ENCODE measurements at regions not wholly inside any gene's neighbourhood (a gene's known extent, or its start where the extent isn't known, plus 50 kb on each side); places are given as distances from the start of the nearest gene placed in this dataset.

DNA sequence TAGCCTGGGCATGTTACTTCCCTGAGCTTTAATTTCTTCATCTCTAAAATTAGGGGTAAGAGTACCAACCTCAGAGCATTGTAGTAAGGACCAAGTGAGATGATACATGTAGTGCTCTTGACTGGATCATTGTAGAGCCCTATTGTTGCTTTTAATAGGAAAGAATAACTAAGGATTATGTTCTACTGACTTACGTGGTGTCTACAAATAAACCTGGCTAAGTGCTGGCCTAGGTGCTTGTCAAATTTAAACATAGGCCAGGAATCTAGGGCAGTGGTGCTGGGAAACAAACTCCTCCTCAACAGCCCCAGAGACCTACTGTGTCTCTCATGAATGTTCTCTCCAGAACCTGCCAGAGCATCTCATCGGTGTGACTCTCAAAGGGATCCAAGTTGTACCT lies 69.4 kb downstream of the ABCC12 start:
- no peak overlapping the region for H3K4me3 Mint-ChIP-seq
- H3K27ac Mint-ChIP-seq (ENCODE audit: unreplicated experiment), result no peak overlapping the region

DNA sequence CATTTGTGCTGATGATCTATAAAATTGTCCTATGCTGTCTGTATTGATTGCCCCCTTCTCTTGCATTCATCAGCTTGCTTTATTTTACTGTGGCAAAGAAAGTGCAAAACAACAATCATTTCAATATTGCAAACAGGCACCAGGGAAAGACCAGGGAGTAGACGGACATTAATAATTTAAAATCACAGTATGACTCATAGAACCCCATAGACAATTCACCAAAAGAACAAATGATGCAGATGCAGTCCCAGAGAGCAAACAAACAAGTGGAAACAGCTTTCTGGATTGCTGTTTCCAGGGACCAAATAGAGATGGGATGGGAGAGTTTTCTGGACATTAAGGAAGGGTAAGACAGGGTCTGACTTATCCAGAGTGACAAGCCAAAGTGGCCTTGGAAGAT lies 70.1 kb downstream of the ABCC12 start:
- Mint-ChIP-seq H3K4me3 (no peak overlapping the region), H3K9me3 (no peaks in the 10 kb centered on the region), H3K36me3 (ENCODE audit: low read depth) (no peaks in the 10 kb centered on the region), H3K27ac (ENCODE audit: unreplicated experiment) (no peak overlapping the region), H3K27me3 (ENCODE audit: low read depth) (no peaks in the 10 kb centered on the region), H3K4me1 (peaks cover 4% of the 10 kb centered on the region)
- TF ChIP-seq CTCF (conservative IDR thresholded peaks at IDR 0.05), result no peak
- no peak for DNase-seq (ENCODE audit: low read depth, low spot score)

More for the DNA sequence above, 69.4 kb downstream of the ABCC12 start:
- no peak for TF ChIP-seq CTCF (conservative IDR thresholded peaks at IDR 0.05)
- Mint-ChIP-seq H3K9me3 (no peaks in the 10 kb centered on the region), H3K27me3 (ENCODE audit: low read depth) (no peaks in the 10 kb centered on the region), H3K4me1 (peaks cover 4% of the 10 kb centered on the region), H3K36me3 (ENCODE audit: low read depth) (no peaks in the 10 kb centered on the region)
- DNase-seq (ENCODE audit: low read depth, low spot score), result no peak

DNA sequence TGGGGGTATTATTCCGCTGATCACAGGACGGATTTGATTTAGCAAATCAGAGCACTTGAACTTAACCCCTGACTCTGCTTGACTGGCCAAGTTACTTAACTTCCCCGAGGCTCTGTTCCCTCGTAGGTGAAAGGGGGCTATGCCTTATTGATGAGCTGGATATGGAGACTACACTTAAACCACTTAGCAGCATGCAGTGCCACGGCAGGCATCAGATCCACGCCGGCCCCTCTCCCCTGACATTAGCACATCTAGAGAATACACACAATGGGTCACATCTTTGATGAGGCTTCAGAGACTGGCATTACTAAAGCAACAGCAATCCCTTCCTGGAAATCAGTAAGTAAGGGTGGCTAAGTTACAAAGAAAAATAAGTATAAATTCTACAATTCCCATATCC lies 71.0 kb downstream of the ABCC12 start:
- H3K36me3 Mint-ChIP-seq (ENCODE audit: low read depth), result no peaks in the 10 kb centered on the region
- no peak overlapping the region for H3K27ac Mint-ChIP-seq (ENCODE audit: unreplicated experiment)
- H3K4me3 Mint-ChIP-seq, result no peak overlapping the region
- H3K27me3 Mint-ChIP-seq (ENCODE audit: low read depth), result no peaks in the 10 kb centered on the region
- TF ChIP-seq CTCF (conservative IDR thresholded peaks at IDR 0.05), result no peak
- no peak for DNase-seq (ENCODE audit: low read depth, low spot score)
- H3K4me1 Mint-ChIP-seq, result peaks cover 4% of the 10 kb centered on the region
- H3K9me3 Mint-ChIP-seq, result no peaks in the 10 kb centered on the region

- no peaks in the 10 kb centered on the region for H3K27me3 Mint-ChIP-seq (ENCODE audit: low read depth)
- H3K36me3 Mint-ChIP-seq (ENCODE audit: low read depth), result no peaks in the 10 kb centered on the region
- H3K4me1 Mint-ChIP-seq, result no peaks in the 10 kb centered on the region
- DNase-seq (ENCODE audit: low read depth, low spot score), result no peak
- no peak overlapping the region for H3K4me3 Mint-ChIP-seq
- no peak for TF ChIP-seq CTCF (conservative IDR thresholded peaks at IDR 0.05)
- no peaks in the 10 kb centered on the region for H3K9me3 Mint-ChIP-seq
- no peak overlapping the region for H3K27ac Mint-ChIP-seq (ENCODE audit: unreplicated experiment)
Measured at GRCh38 chr16:48082516-48082915, 73.3 kb downstream of the ABCC12 start.

DNA sequence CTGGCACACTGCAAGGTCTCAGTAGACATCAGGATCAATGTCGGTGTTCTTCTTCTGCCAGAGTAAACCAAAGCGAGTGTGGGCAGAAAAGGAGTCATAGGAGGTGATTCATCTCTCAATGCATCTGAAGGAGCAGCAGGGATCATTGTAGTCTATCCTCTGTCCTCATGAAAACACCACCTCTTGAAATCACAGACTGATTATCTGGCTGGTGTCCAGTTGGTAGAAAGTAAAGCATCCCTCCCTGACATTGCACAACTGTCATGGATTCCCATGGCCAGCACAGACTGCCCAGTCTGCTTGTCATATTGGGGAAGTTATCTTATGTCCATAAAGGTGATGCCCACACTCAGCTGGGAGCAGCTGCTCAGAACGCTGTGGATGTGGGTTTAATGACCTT lies 74.1 kb downstream of the ABCC12 start:
- Mint-ChIP-seq H3K27ac (ENCODE audit: unreplicated experiment) (no peak overlapping the region), H3K4me3 (no peak overlapping the region), H3K9me3 (no peaks in the 10 kb centered on the region), H3K36me3 (ENCODE audit: low read depth) (no peaks in the 10 kb centered on the region), H3K4me1 (no peaks in the 10 kb centered on the region), H3K27me3 (ENCODE audit: low read depth) (no peaks in the 10 kb centered on the region)
- no peak for TF ChIP-seq CTCF (conservative IDR thresholded peaks at IDR 0.05)
- DNase-seq (ENCODE audit: low read depth, low spot score), result no peak

- Mint-ChIP-seq H3K27me3 (ENCODE audit: low read depth) (no peaks in the 10 kb centered on the region), H3K27ac (ENCODE audit: unreplicated experiment) (no peak overlapping the region), H3K4me3 (no peak overlapping the region), H3K36me3 (ENCODE audit: low read depth) (no peaks in the 10 kb centered on the region), H3K9me3 (peaks cover 2% of the 10 kb centered on the region), H3K4me1 (no peaks in the 10 kb centered on the region)
- no peak for TF ChIP-seq CTCF (conservative IDR thresholded peaks at IDR 0.05)
- no peak for DNase-seq (ENCODE audit: low read depth, low spot score)
Measured at GRCh38 chr16:48076455-48077012, 79.3 kb downstream of the ABCC12 start.

All from neural crest cell (in vitro differentiated cells).